ENCODE measurements at regions not wholly inside any gene's neighbourhood (a gene's known extent, or its start where the extent isn't known, plus 50 kb on each side); places are given as distances from the start of the nearest gene placed in this dataset.
"Not testable (repeated sequence)": the region's sequence is repeated elsewhere in the genome, so short reads cannot be mapped to it uniquely, and the experiment has no call there.

DNA sequence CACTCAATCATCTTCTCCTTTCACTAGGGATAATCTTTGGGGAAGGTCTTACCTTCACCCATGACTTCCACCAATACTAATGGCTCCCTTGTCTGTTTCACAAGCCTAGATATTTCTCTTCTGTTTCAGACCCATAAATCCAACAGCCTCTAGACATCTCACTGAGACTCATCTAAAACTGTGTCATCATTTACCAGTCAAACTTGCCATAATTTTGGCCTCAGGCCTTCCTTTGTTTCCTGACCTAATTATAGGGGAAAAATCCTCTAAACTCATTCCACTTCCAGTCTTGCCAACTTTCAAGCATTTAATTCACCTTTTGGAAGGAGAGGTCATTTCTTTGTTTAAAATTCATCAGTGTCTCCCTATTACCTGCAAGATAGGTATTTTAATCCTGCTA, 181.0 kb upstream of the CNKSR2 start:
- intact Hi-C loops (cut with DNase I): no loop called here
- ATAC-seq (no peak), DNase-seq (ENCODE audit: low spot score) (no peak)

GRCh38 chrX:21194526-21194925, 179.7 kb upstream of the CNKSR2 start:
- intact Hi-C loops (cut with DNase I): no loop called here
- no peak for ATAC-seq
- no peak for DNase-seq (ENCODE audit: low spot score)

GRCh38 chrX:21207080-21207479, 167.1 kb upstream of the CNKSR2 start:
- DNase-seq (ENCODE audit: low spot score) (no peak), ATAC-seq (no peak)
- intact Hi-C loops (cut with DNase I): no loop called here

DNA sequence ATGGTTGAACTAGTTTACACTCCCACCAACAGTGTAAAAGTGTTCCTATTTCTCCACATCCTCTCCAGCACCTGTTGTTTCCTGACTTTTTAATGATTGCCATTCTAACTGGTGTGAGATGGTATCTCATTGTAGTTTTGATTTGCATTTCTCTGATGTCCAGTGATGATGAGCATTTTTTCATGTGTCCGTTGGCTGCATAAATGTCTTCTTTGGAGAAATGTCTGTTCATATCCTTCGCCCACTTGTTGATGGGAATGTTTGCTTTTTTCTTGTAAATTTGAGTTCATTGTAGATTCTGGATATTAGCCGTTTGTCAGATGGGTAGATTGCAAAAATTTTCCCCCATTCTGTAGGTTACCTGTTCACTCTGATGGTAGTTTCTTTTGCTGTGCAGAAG, 155.0 kb upstream of the CNKSR2 start:
- DNase-seq (ENCODE audit: low spot score); intact Hi-C loops (cut with DNase I); ATAC-seq: not testable (repeated sequence)

- intact Hi-C loops (cut with DNase I): no loop called here
- ATAC-seq (no peak), DNase-seq (ENCODE audit: low spot score) (no peak)
These were observed 148.6 kb upstream of the CNKSR2 start for GRCh38 chrX:21225643-21226042.

- DNase-seq (ENCODE audit: low spot score); intact Hi-C loops (cut with DNase I); ATAC-seq: not testable (repeated sequence)
These were observed 145.2 kb upstream of the CNKSR2 start for GRCh38 chrX:21228974-21229373.

DNA sequence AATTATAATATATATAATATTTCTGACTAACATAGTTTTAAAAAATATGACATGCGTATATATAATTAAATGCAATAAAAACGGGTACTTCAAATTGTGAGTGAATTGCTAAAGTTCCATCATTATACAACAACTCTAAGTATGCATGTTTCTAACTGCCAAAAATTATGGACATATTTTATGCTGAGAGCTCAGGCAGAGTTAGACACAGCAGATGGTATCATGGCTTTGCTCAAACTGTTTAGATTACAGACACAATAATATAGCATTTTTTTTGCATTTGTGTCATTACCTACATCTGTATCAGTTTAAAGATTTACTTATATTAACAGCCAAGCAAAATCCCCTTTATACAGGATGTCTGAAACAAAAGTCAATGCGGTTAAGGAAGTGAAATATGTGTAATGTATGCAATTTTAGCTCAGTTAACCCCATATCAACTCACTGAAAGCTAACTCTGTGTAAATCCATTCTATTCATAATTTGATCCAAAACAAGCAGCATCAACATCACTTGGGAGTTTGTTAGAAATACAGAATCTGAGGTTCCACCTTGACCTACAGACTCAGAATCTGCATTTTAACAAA, 119.1 kb upstream of the CNKSR2 start:
- intact Hi-C loops (cut with DNase I): no loop called here
- no peak for ATAC-seq
- no peak for DNase-seq (ENCODE audit: low spot score)

- DNase-seq (ENCODE audit: low spot score): no peak
- ATAC-seq: no peak
- intact Hi-C loops (cut with DNase I): no loop called here
These were observed 107.3 kb upstream of the CNKSR2 start for GRCh38 chrX:21266949-21267348.

DNA sequence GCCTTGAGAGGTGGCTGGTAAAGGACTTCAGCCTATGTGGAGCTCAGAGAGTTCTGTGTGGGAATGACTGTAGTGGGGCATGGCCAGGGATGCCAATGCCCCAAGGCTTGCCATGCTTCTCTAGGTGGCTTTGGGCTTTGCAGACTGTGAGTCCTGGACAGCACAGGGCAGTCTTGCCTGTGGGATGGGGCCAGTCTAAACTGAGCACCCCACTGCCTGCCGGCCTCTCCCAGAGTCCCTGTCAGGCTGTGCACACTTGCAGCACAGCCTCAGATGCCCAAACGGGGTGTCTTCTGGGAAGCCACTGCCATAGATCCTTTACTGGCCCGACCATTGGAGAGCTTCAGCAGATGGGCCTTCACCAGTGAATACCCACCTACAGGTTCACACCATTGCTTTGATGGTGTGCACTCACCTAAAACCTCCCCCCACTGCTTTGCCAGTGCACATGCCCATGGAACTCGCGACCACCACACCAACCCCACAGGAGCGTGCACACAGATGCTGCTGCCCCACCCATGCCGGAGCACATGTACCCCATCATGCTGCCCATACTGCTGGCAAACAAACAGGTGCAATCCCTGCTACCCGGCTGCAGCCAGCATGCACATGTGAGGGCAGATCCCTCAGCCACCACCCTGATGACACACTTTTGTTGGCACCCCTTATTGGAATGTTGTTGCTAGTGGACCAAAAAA, 97.3 kb upstream of the CNKSR2 start:
- DNase-seq (ENCODE audit: low spot score): no peak
- intact Hi-C loops (cut with DNase I): no loop called here
- ATAC-seq: no peak

GRCh38 chrX:21289232-21289631, 85.0 kb upstream of the CNKSR2 start:
- ATAC-seq (no peak), DNase-seq (ENCODE audit: low spot score) (no peak)
- intact Hi-C loops (cut with DNase I): no loop called here

DNA sequence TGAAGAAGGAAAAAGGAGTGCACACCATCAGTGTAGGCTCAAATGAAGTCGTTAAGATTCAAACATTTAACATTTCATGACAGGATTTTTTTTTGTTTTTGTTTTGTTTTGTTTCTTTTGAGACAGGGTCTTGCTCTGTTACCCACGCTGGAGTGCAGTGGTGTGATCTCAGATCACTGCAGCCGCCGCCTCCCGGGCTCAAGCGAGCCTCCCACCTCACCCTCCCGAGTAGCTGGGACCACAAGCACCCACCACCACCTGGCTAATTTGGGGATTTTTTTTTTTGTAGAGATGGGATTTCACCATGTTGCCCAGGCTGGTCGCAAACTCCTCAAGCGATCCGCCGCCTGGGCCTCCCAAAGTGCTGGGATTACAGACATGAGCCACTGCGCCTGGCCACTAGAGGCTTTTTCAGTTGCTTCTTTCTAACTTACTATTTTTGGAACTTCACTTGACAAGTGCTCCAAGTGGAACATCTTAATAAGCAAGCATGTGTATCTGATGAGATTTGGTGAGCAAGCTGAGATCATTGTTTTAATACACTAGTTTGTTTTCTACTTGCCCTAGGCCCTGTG, 78.9 kb upstream of the CNKSR2 start:
- intact Hi-C loops (cut with DNase I): no loop called here
- DNase-seq (ENCODE audit: low spot score) (no peak), ATAC-seq (no peak)

DNA sequence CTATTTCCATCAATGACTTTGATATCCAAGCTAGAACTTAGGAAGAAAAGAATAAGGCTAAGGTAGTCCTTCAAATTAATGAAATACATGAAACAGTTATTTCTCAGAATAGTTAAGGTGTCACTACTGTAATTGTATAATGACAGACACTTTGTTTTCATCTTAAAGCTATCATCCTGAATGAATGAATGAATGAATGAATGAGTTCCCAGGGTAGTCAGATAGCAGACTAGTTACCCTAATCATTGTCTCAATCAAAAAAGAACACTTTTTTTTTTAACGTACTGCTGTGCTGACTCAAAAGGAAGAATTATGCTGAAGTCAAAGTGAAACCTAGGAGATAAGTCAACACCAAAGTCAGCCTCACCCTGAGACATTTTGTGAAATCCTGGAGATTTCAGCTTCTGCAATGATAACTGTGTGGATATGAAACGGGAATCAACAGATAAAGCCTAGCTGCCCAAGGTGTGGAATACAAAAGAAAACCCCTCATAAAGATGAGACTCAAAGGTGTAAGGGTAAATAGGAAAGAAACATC, 68.3 kb upstream of the CNKSR2 start:
- DNase-seq (ENCODE audit: low spot score) (no peak), ATAC-seq (no peak)
- intact Hi-C loops (cut with DNase I): no loop called here

DNA sequence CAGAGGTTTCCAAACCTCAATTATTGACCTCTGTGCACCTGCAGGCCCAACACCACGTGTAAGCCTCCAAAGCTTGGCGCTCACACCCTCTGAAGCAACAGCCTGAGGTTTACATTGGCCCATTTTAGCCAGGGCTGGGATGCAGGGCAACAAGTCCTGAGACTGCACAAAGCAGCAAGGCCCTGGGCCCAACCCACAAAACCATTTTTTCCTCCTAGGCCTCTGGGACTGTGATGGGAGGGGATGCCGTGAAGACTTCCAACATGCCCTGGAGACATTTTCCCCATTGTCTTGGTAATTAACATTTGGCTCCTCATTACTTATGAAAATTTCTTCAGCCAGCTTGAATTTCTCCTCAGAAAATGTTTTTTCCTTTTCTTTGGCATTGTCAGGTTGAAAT, 54.9 kb upstream of the CNKSR2 start:
- DNase-seq (ENCODE audit: low spot score) (no peak), ATAC-seq (no peak)
- intact Hi-C loops (cut with DNase I): no loop called here
